ENCODE measurements at regions not wholly inside any gene's neighbourhood (a gene's known extent, or its start where the extent isn't known, plus 50 kb on each side); places are given as distances from the start of the nearest gene placed in this dataset.

- no peak for DNase-seq (ENCODE audit: low spot score)
Observed at GRCh38 chr17:27973258-27974044, 69.0 kb upstream of the NLK start.

- DNase-seq (ENCODE audit: low spot score): no peak
Observed at GRCh38 chr17:27974045-27974436, 68.4 kb upstream of the NLK start.

GRCh38 chr17:27974531-27975145 is 67.8 kb upstream of the NLK start:
- no peak for DNase-seq (ENCODE audit: low spot score)

- no peak for DNase-seq (ENCODE audit: low spot score)
Observed at GRCh38 chr17:27975146-27976011, 67.1 kb upstream of the NLK start.

GRCh38 chr17:27976331-27976730 is 66.1 kb upstream of the NLK start:
- DNase-seq (ENCODE audit: low spot score): no peak

- no peak for DNase-seq (ENCODE audit: low spot score)
Observed at GRCh38 chr17:27977751-27978688, 64.5 kb upstream of the NLK start.

- no peak for DNase-seq (ENCODE audit: low spot score)
Observed at GRCh38 chr17:27978689-27979175, 63.7 kb upstream of the NLK start.

GRCh38 chr17:27980043-27980442 is 62.4 kb upstream of the NLK start:
- DNase-seq (ENCODE audit: low spot score): no peak

GRCh38 chr17:27981978-27982377 is 60.5 kb upstream of the NLK start:
- no peak for DNase-seq (ENCODE audit: low spot score)

- DNase-seq (ENCODE audit: low spot score): no peak
Observed at GRCh38 chr17:27982688-27983087, 59.8 kb upstream of the NLK start.

- DNase-seq (ENCODE audit: low spot score): no peak
Observed at GRCh38 chr17:27983853-27984252, 58.6 kb upstream of the NLK start.

GRCh38 chr17:27984404-27984803 is 58.1 kb upstream of the NLK start:
- no peak for DNase-seq (ENCODE audit: low spot score)

GRCh38 chr17:27984816-27985215 is 57.7 kb upstream of the NLK start:
- DNase-seq (ENCODE audit: low spot score): no peak

- no peak for DNase-seq (ENCODE audit: low spot score)
Observed at GRCh38 chr17:27985306-27985705, 57.2 kb upstream of the NLK start.

GRCh38 chr17:27985736-27986399 is 56.6 kb upstream of the NLK start:
- DNase-seq (ENCODE audit: low spot score): no peak

- DNase-seq (ENCODE audit: low spot score): no peak
Observed at GRCh38 chr17:27986805-27987684, 55.4 kb upstream of the NLK start.

GRCh38 chr17:27989046-27989445 is 53.4 kb upstream of the NLK start:
- DNase-seq (ENCODE audit: low spot score): no peak

- no peak for DNase-seq (ENCODE audit: low spot score)
Observed at GRCh38 chr17:27990100-27990499, 52.4 kb upstream of the NLK start.

- no peak for DNase-seq (ENCODE audit: low spot score)
Observed at GRCh38 chr17:27990979-27991378, 51.5 kb upstream of the NLK start.
